NCI-H1694 (cell line): ENCODE measurements at regions not wholly inside any gene's neighbourhood (a gene's known extent, or its start where the extent isn't known, plus 50 kb on each side); places are given as distances from the start of the nearest gene placed in this dataset.

ENCODE experiments used
- DNase-seq: peaks from one replicate; lab custom pipeline; 2025; lab: John Stamatoyannopoulos, UW

- no peak for DNase-seq
These were observed 109.1 kb upstream of the GDF10 start for GRCh38 chr10:47190802-47191450.

- no peak for DNase-seq
These were observed 107.7 kb upstream of the GDF10 start for GRCh38 chr10:47192273-47192672.

- DNase-seq, result no peak
These were observed 106.3 kb upstream of the GDF10 start for GRCh38 chr10:47193666-47194065.

- no peak for DNase-seq
These were observed 104.6 kb upstream of the GDF10 start for GRCh38 chr10:47195274-47195885.

- DNase-seq, result no peak
These were observed 103.3 kb upstream of the GDF10 start for GRCh38 chr10:47196691-47197090.

GRCh38 chr10:47198221-47198620 lies 101.8 kb upstream of the GDF10 start:
- no peak for DNase-seq

GRCh38 chr10:47205192-47205591 lies 94.8 kb upstream of the GDF10 start:
- no peak for DNase-seq

- no peak for DNase-seq
These were observed 93.3 kb upstream of the GDF10 start for GRCh38 chr10:47206449-47207280.

GRCh38 chr10:47207281-47207615 lies 92.7 kb upstream of the GDF10 start:
- no peak for DNase-seq

GRCh38 chr10:47207894-47208469 lies 92.0 kb upstream of the GDF10 start:
- DNase-seq, result no peak

GRCh38 chr10:47209466-47209865 lies 90.5 kb upstream of the GDF10 start:
- no peak for DNase-seq

- no peak for DNase-seq
These were observed 85.5 kb upstream of the GDF10 start for GRCh38 chr10:47214520-47214919.

- no peak for DNase-seq
These were observed 82.9 kb upstream of the GDF10 start for GRCh38 chr10:47217113-47217512.

- no peak for DNase-seq
These were observed 81.2 kb upstream of the GDF10 start for GRCh38 chr10:47218803-47219202.

- no peak for DNase-seq
These were observed 77.5 kb upstream of the GDF10 start for GRCh38 chr10:47222461-47222860.

- DNase-seq, result no peak
These were observed 76.8 kb upstream of the GDF10 start for GRCh38 chr10:47223236-47223635.

- no peak for DNase-seq
These were observed 75.3 kb upstream of the GDF10 start for GRCh38 chr10:47224546-47225218.

GRCh38 chr10:47225219-47225927 lies 74.6 kb upstream of the GDF10 start:
- no peak for DNase-seq

GRCh38 chr10:47225928-47226645 lies 73.9 kb upstream of the GDF10 start:
- DNase-seq, result no peak

- no peak for DNase-seq
These were observed 69.5 kb upstream of the GDF10 start for GRCh38 chr10:47230482-47230881.

- no peak for DNase-seq
These were observed 69.0 kb upstream of the GDF10 start for GRCh38 chr10:47230957-47231356.
